PFSK-1 (cell line): ENCODE measurements at regions not wholly inside any gene's neighbourhood (a gene's known extent, or its start where the extent isn't known, plus 50 kb on each side); places are given as distances from the start of the nearest gene placed in this dataset.

Source experiments
- FOXP2 ChIP-seq: optimal IDR thresholded peaks from 2 replicates; pipeline ENCODE3; 2011; ENCODE audit warnings: borderline replicate concordance, control low read depth, inconsistent platforms; ENCODE audit not compliant: insufficient read depth; ENCODE audit errors: extremely low read length, extremely low read depth
- POLR2AphosphoS5 ChIP-seq: IDR thresholded peaks from 2 replicates; pipeline ENCODE4 v1.6.1; 2012; ENCODE audit warnings: low read depth, mild to moderate bottlenecking, control low read depth, low read length, moderate library complexity
- REST ChIP-seq, 2 experiments: IDR thresholded peaks; 2 replicates each; pipeline versions ENCODE4 v1.6.1 to v1.8.0; 2011 to 2012; ENCODE audit warnings: low read depth in 2 of 2, low read length in 2 of 2, control low read depth in 1 of 2, inconsistent platforms in 1 of 2, mild to moderate bottlenecking in 1 of 2, moderate library complexity in 1 of 2; ENCODE audit not compliant: insufficient read depth in 1 of 2
- SIN3A ChIP-seq: IDR thresholded peaks from 2 replicates; pipeline ENCODE4 v1.6.1; 2012; ENCODE audit warnings: mild to moderate bottlenecking, low read length, moderate library complexity, borderline replicate concordance; ENCODE audit not compliant: insufficient read depth
- TAF1 ChIP-seq: IDR thresholded peaks from 2 replicates; pipeline ENCODE4 v1.6.1; 2012; ENCODE audit warnings: low read length, control low read depth, borderline replicate concordance; ENCODE audit not compliant: insufficient read depth

DNA sequence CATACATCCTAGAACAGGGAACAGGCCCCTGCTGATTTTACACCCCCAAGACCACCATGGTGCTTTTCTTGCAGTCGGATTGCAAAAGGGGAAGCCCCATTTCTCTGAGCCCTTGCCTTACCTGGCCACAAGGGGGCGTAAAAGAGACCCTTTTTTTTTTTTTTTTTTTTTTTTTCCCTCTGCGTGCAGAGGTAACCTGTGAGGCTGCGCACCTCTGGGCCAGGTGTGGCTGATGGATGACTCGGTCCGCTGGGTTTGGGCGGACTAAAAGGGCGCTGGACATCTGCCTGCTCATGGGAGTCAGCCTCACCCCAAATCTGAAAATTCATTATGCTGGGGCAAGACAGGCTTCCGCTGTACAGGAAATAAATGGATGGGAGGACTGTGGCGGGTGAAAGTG lies 281.0 kb downstream of the CBLN1 start:
- TF ChIP-seq TAF1 (no peak), POLR2AphosphoS5 (no peak), REST (IDR thresholded peaks at IDR 0.05; ENCODE audit: insufficient read depth in 1 of 2, low read depth in 2 of 2, low read length in 2 of 2) (no peak), FOXP2 (no peak), SIN3A (no peak)

DNA sequence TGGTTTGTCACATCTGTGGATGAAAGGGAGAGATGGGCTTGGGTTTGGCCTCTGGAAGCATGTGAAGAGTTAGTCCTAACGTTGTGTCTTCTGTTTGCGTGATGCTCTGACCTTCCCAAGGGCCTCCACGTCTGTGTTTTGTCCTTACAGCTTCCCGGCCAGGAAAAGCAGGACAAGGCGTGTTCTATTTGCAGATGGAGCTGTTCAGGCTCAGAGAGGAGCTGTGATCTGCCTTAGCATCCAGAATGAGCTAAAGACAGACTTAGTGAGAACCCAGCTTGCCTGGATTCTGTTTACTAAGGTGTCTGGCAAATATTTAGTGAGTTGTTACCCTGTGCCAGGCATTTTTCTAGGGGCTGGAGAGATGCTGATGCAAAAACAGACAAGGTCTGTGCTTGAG lies 282.1 kb downstream of the CBLN1 start:
- TF ChIP-seq FOXP2 (no peak), TAF1 (no peak), SIN3A (no peak), REST (IDR thresholded peaks at IDR 0.05; ENCODE audit: insufficient read depth in 1 of 2, low read depth in 2 of 2, low read length in 2 of 2) (no peak), POLR2AphosphoS5 (no peak)

- TF ChIP-seq TAF1 = no peak
- no peak for TF ChIP-seq POLR2AphosphoS5
- TF ChIP-seq REST (IDR thresholded peaks at IDR 0.05; ENCODE audit: insufficient read depth in 1 of 2, low read depth in 2 of 2, low read length in 2 of 2) = no peak
- no peak for TF ChIP-seq FOXP2
- no peak for TF ChIP-seq SIN3A
Observed at GRCh38 chr16:48999044-48999443, 282.6 kb downstream of the CBLN1 start.

DNA sequence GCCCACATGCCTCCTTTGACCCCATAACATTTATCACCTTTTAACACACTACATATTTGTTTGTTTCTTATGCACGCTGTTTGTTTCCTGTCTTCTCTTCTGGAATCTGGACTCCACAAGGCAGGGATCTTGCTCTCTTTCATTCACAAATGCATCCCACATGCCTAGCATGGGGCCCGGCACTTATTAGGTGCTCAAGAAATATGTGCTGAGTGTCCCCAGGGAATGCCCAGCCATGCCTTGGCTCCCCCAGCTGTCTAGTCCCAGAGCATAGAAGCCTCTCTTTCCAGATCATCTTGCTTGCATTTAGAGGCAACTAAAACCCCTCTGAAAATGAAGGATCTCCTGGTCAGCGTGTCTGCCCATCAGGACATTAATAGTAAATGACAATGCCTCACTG lies 283.7 kb downstream of the CBLN1 start:
- TF ChIP-seq POLR2AphosphoS5 (no peak), TAF1 (no peak)

DNA sequence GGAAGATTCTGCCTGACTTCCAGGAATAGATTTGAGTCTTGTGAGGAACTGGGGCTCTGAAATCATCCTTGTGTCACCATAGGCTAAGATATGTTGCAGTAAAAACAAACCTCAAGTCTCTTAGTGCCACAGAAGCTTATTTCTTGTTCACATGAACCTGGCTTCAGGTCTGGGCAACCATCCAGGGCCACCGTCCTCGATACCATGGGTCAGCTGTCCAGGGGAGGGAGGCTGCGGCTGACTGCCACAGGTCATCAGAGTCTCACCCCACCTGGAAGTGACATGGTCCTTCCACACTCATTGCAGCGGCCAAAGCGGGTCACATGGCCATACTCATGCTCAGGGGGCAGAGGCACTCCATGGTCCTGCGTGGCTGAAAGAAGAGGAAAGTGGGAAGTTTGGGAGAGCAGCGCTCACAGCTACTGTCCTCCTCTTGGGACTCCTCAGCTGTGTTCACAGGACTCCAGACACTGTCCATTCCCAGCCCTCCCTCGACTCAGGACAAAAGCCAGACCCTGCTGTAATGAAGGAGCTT lies 284.5 kb downstream of the CBLN1 start:
- no peak for TF ChIP-seq TAF1
- no peak for TF ChIP-seq SIN3A
- no peak for TF ChIP-seq REST (IDR thresholded peaks at IDR 0.05; ENCODE audit: insufficient read depth in 1 of 2, low read depth in 2 of 2, low read length in 2 of 2)
- no peak for TF ChIP-seq FOXP2
- no peak for TF ChIP-seq POLR2AphosphoS5

DNA sequence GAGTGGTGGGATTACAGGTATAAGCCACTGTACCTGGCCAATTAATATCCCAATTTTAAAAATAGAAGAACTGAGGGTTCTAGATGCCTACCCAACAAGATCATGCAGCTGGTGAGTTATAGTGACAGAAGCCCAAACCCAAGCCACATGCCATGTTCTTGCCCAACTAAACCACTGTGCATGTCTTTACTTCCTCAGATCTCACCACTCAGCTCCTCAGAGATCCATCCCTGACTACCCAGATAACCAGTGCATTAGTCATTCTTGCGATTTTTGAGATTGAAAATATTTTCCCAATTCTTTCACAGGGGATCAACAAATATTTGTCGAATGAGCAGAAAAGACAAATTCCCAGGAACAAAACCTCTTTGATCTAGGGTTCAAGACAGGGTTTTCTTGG lies 303.1 kb downstream of the CBLN1 start:
- no peak for TF ChIP-seq FOXP2
- TF ChIP-seq TAF1 = no peak
- no peak for TF ChIP-seq SIN3A
- TF ChIP-seq REST (IDR thresholded peaks at IDR 0.05; ENCODE audit: insufficient read depth in 1 of 2, low read depth in 2 of 2, low read length in 2 of 2) = no peak
- TF ChIP-seq POLR2AphosphoS5 = no peak
